HG03196 (cell line): ENCODE measurements at regions not wholly inside any gene's neighbourhood (a gene's known extent, or its start where the extent isn't known, plus 50 kb on each side); places are given as distances from the start of the nearest gene placed in this dataset.
"Not testable (repeated sequence)": the region's sequence is repeated elsewhere in the genome, so short reads cannot be mapped to it uniquely, and the experiment has no call there.

Experiments used
- ATAC-seq: cut with Tn5 transposase; IDR thresholded peaks from one replicate; pipeline ENCODE4 v1.9.1; 2021; ENCODE audit not compliant: unreplicated experiment

- ATAC-seq = no peak
Measured at GRCh38 chr2:234375176-234375880, 121.6 kb downstream of the ARL4C start.

GRCh38 chr2:234374736-234375135, 122.1 kb downstream of the ARL4C start:
- no peak for ATAC-seq

GRCh38 chr2:234374150-234374508, 122.8 kb downstream of the ARL4C start:
- ATAC-seq = no peak

- no peak for ATAC-seq
Measured at GRCh38 chr2:234373481-234374149, 123.3 kb downstream of the ARL4C start.

- no peak for ATAC-seq
Measured at GRCh38 chr2:234373060-234373459, 123.8 kb downstream of the ARL4C start.

- no peak for ATAC-seq
Measured at GRCh38 chr2:234372506-234372905, 124.4 kb downstream of the ARL4C start.

- no peak for ATAC-seq
Measured at GRCh38 chr2:234368861-234369261, 128.0 kb downstream of the ARL4C start.

- ATAC-seq = no peak
Measured at GRCh38 chr2:234366891-234367290, 130.0 kb downstream of the ARL4C start.

- ATAC-seq = no peak
Measured at GRCh38 chr2:234364661-234365060, 132.2 kb downstream of the ARL4C start.

GRCh38 chr2:234363647-234364294, 133.1 kb downstream of the ARL4C start:
- ATAC-seq = no peak

- ATAC-seq = no peak
Measured at GRCh38 chr2:234363011-234363487, 133.8 kb downstream of the ARL4C start.

GRCh38 chr2:234360313-234360975, 136.4 kb downstream of the ARL4C start:
- not testable (repeated sequence) for ATAC-seq

GRCh38 chr2:234357666-234358065, 139.2 kb downstream of the ARL4C start:
- no peak for ATAC-seq

- ATAC-seq = no peak
Measured at GRCh38 chr2:234355808-234356365, 141.0 kb downstream of the ARL4C start.

GRCh38 chr2:234355021-234355720, 141.7 kb downstream of the ARL4C start:
- ATAC-seq = no peak

GRCh38 chr2:234352270-234352669, 144.6 kb downstream of the ARL4C start:
- ATAC-seq = no peak

GRCh38 chr2:234351866-234352265, 145.0 kb downstream of the ARL4C start:
- not testable (repeated sequence) for ATAC-seq

GRCh38 chr2:234348081-234348480, 148.8 kb downstream of the ARL4C start:
- no peak for ATAC-seq

GRCh38 chr2:234345921-234346320, 151.0 kb downstream of the ARL4C start:
- ATAC-seq = no peak

GRCh38 chr2:234344012-234344411, 152.9 kb downstream of the ARL4C start:
- no peak for ATAC-seq

GRCh38 chr2:234343372-234343771, 153.5 kb downstream of the ARL4C start:
- no peak for ATAC-seq
